ENCODE measurements at regions not wholly inside any gene's neighbourhood (a gene's known extent, or its start where the extent isn't known, plus 50 kb on each side); places are given as distances from the start of the nearest gene placed in this dataset.

GRCh38 chr3:187802203-187802927, 57.1 kb upstream of the BCL6 start:
- Histone ChIP-seq H3K14ac (replicated peaks; ENCODE audit: low read depth, low read length) (no peak overlapping the region), H2BK120ac (ENCODE audit: low read depth, low read length) (no peak overlapping the region), H4K8ac (ENCODE audit: low read depth in 2 of 2, low read length in 2 of 2) (no peak overlapping the region), H3K79me1 (ENCODE audit: low read depth in 1 of 2, low read length in 2 of 2) (no peaks in the 10 kb centered on the region), H3K9ac (ENCODE audit: low read depth, low read length) (no peak overlapping the region), H3K9me3 (ENCODE audit: control insufficient read depth, insufficient read depth, low read length) (peaks cover 4% of the 10 kb centered on the region; the same call in 1 of the 2 replicates), H3K36me3 (ENCODE audit: control insufficient read depth, insufficient read depth, low read length) (no peaks in the 10 kb centered on the region), H3K9me1 (ENCODE audit: insufficient read depth, low read length) (no peaks in the 10 kb centered on the region), H2BK5ac (ENCODE audit: low read depth, low read length, poor library complexity, severe bottlenecking) (no peak overlapping the region), H3K18ac (ENCODE audit: low read depth, low read length) (no peak overlapping the region), H2AK5ac (ENCODE audit: low read depth, low read length) (no peak overlapping the region), H3K4me3 (ENCODE audit: insufficient read depth, low read depth, low read length) (no peak overlapping the region), H3K56ac (ENCODE audit: extremely low read depth, insufficient read depth, low read length) (no peak overlapping the region), H4K91ac (ENCODE audit: insufficient read depth, low read depth, low read length) (no peak overlapping the region), H4K5ac (ENCODE audit: low read depth, low read length) (no peak overlapping the region), H4K20me1 (ENCODE audit: insufficient read depth, low read length) (no peaks in the 10 kb centered on the region), H3K23ac (ENCODE audit: low read depth, low read length) (no peak overlapping the region), H3K27me3 (ENCODE audit: control insufficient read depth, insufficient read depth, low read length) (peaks cover 27% of the 10 kb centered on the region), H3K4me1 (ENCODE audit: control insufficient read depth, insufficient read depth, low read length) (no peaks in the 10 kb centered on the region; the same call in 1 of the 2 replicates), H3K4me2 (ENCODE audit: low read depth, low read length) (no peak overlapping the region), H2AFZ (replicated peaks; ENCODE audit: low read length, poor library complexity) (no peak overlapping the region), H2AK9ac (replicated peaks; ENCODE audit: low read depth, low read length, poor library complexity) (no peak overlapping the region), H2BK20ac (ENCODE audit: low read depth, low read length) (no peak overlapping the region), H3K4ac (ENCODE audit: low read depth, low read length) (no peak overlapping the region), H2BK15ac (ENCODE audit: low read depth, low read length) (no peak overlapping the region), H3K27ac (ENCODE audit: insufficient read depth, low read length) (no peak overlapping the region)
- in situ Hi-C loops (cut with MboI; ENCODE audit: low sequenced_read_pairs) (no loop called here), intact Hi-C loops (cut with micrococcal nuclease) (no loop called here), dilution Hi-C loops (cut with HindIII; ENCODE audit: low sequenced_read_pairs, unreplicated experiment) (no loop called here)
- ATAC-seq (ENCODE audit: low read depth) (no peak), DNase-seq (no peak)
- ChIA-PET CTCF (no interaction called here), POLR2A (ENCODE audit: unreplicated experiment) (no interaction called here)
- TF ChIP-seq RAD21 (IDR thresholded peaks at IDR 0.05; ENCODE audit: low read length): no peak
- TF ChIP-seq SMC3 (IDR thresholded peaks at IDR 0.05; ENCODE audit: low read depth, low read length): no peak
- no peak for TF ChIP-seq MXI1 (IDR thresholded peaks at IDR 0.05; ENCODE audit: borderline replicate concordance, low read depth, low read length)
- TF ChIP-seq MAZ (IDR thresholded peaks at IDR 0.05; ENCODE audit: borderline replicate concordance, low read depth, low read length): no peak
- TF ChIP-seq CEBPB (IDR thresholded peaks at IDR 0.05; ENCODE audit: low read depth, low read length): no peak
- TF ChIP-seq BHLHE40 (IDR thresholded peaks at IDR 0.05; ENCODE audit: low read depth, low read length): no peak
- no peak for TF ChIP-seq MAFK (IDR thresholded peaks at IDR 0.05; ENCODE audit: low read depth, low read length)
- TF ChIP-seq RFX5 (IDR thresholded peaks at IDR 0.05; ENCODE audit: low read depth, low read length): no peak
- TF ChIP-seq NFE2L2 (IDR thresholded peaks at IDR 0.05; ENCODE audit: low read depth, low read length): no peak
- no peak for TF ChIP-seq USF2 (IDR thresholded peaks at IDR 0.05; ENCODE audit: low read depth, low read length)
- no peak for TF ChIP-seq RCOR1 (IDR thresholded peaks at IDR 0.05; ENCODE audit: insufficient replicate concordance, low read length)
- TF ChIP-seq FOS (IDR thresholded peaks at IDR 0.05; ENCODE audit: low read depth, low read length): no peak
- TF ChIP-seq POLR2A (IDR thresholded peaks at IDR 0.05; ENCODE audit: low read depth, low read length): no peak
- no peak for TF ChIP-seq ELK1 (IDR thresholded peaks at IDR 0.05; ENCODE audit: borderline replicate concordance, low read depth, low read length)
- no peak for TF ChIP-seq CHD1 (IDR thresholded peaks at IDR 0.05; ENCODE audit: low read depth, low read length)
- TF ChIP-seq CTCF (conservative IDR thresholded peaks at IDR 0.05; ENCODE audit: low read depth, low read length): no peak
- BruUV-seq (replicated peaks): no TSS peak
- WGBS, 2 experiments (ENCODE audit: extremely low coverage in 2 of 2, insufficient read length in 1 of 2): no CpG with 5 or more reads among the region's 7 CpGs

Measured in IMR-90 (cell line).